ENCODE measurements at regions not wholly inside any gene's neighbourhood (a gene's known extent, or its start where the extent isn't known, plus 50 kb on each side); places are given as distances from the start of the nearest gene placed in this dataset.
A peak's percentile ranks its signal among the peaks of the same experiment; 100 is the strongest.

DNA sequence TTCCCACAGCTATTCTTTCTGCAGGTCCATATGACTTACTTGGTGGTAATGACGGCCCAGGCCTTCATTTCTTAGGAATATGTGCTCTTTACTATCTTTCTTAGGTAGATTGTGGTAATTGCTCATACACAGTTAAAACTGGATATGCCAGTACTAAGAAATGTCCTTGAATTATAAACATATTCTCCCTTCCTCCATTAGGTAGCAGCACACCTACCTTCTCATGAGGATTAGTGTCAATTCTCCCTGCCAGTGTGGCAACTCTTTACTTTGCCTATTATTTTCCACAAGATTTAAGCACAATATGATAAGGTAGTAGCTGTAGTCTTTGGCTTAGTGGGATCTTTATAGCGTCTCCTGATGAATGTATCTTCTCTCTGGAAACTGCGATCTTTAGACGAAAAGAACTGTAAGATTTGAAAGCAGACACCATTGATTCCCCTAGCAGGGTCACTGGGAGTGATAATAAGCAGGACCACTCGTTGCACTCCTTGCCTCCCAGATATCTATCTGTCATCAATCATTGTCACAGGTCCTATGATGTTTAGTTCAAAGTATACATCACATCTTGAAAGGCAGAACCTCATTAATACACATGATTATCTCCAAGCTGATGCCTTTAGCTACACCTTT lies 1240.7 kb downstream of the C4orf33 start:
- TF ChIP-seq POLR2A (IDR thresholded peaks at IDR 0.05; ENCODE audit: low read depth, low read length) (no peak), FOS (IDR thresholded peaks at IDR 0.05; ENCODE audit: low read depth, low read length) (no peak), MAZ (IDR thresholded peaks at IDR 0.05; ENCODE audit: borderline replicate concordance, low read depth, low read length) (no peak), CEBPB (IDR thresholded peaks at IDR 0.05; ENCODE audit: low read depth, low read length) (no peak), SMC3 (IDR thresholded peaks at IDR 0.05; ENCODE audit: low read depth, low read length) (no peak), BHLHE40 (IDR thresholded peaks at IDR 0.05; ENCODE audit: low read depth, low read length) (no peak), RAD21 (IDR thresholded peaks at IDR 0.05; ENCODE audit: low read length) (peak; percentile 36), RFX5 (IDR thresholded peaks at IDR 0.05; ENCODE audit: low read depth, low read length) (no peak)
- TF ChIP-seq, protein P1, sequence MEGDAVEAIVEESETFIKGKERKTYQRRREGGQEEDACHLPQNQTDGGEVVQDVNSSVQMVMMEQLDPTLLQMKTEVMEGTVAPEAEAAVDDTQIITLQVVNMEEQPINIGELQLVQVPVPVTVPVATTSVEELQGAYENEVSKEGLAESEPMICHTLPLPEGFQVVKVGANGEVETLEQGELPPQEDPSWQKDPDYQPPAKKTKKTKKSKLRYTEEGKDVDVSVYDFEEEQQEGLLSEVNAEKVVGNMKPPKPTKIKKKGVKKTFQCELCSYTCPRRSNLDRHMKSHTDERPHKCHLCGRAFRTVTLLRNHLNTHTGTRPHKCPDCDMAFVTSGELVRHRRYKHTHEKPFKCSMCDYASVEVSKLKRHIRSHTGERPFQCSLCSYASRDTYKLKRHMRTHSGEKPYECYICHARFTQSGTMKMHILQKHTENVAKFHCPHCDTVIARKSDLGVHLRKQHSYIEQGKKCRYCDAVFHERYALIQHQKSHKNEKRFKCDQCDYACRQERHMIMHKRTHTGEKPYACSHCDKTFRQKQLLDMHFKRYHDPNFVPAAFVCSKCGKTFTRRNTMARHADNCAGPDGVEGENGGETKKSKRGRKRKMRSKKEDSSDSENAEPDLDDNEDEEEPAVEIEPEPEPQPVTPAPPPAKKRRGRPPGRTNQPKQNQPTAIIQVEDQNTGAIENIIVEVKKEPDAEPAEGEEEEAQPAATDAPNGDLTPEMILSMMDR (conservative IDR thresholded peaks at IDR 0.05; ENCODE audit: low read depth, low read length), result peak; percentile 41

All from IMR-90 (cell line).